ENCODE measurements at regions not wholly inside any gene's neighbourhood (a gene's known extent, or its start where the extent isn't known, plus 50 kb on each side); places are given as distances from the start of the nearest gene placed in this dataset.

DNA sequence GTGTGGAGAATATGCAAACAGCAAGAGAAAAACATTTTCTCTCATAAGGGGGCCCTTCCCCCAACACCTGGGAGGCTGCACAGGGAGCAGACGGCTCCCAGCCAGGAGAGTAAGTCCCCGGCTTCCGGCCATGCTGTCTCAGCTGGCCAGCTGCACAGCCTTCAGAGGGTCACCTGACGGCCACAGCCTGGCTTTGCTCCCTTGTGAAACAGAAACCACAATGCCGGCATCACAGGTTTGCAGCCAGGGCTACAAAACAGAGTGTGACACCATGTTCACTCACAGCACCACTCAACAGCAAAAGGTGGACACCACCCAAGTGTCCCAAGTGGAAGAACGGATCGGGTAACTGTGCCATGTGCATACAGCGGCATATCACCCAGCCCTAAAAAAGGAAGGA, 86.9 kb upstream of the GPC1 start:
- no peak overlapping the region for H4K8ac ChIP-seq (ENCODE audit: low read depth, low read length)
- no peaks in the 10 kb centered on the region for H3K79me1 ChIP-seq (ENCODE audit: low read length)
- no peaks in the 10 kb centered on the region for H3K79me2 ChIP-seq (ENCODE audit: control insufficient read depth, insufficient read depth, low read length, poor library complexity)
- H3K14ac ChIP-seq (ENCODE audit: low read length), result no peak overlapping the region
- no peak overlapping the region for H3K27ac ChIP-seq (ENCODE audit: low read depth, low read length)
- H2AFZ ChIP-seq (ENCODE audit: insufficient read depth, low read length, poor library complexity), result no peak overlapping the region
- no peak overlapping the region for H3K4me2 ChIP-seq (ENCODE audit: low read length)
- no peak for DNase-seq
- no peak overlapping the region for H3K9ac ChIP-seq (ENCODE audit: low read length)
- no peak overlapping the region for H2AK5ac ChIP-seq (ENCODE audit: low read length)
- no peak overlapping the region for H3K23ac ChIP-seq (ENCODE audit: low read length)
- H2BK12ac ChIP-seq (ENCODE audit: low read length), result no peak overlapping the region
- no peak overlapping the region for H3K4me3 ChIP-seq (ENCODE audit: low read depth, low read length)
- no peaks in the 10 kb centered on the region for H3K4me1 ChIP-seq (ENCODE audit: control insufficient read depth in 1 of 2, insufficient read depth in 2 of 2, low read length in 2 of 2)
- H3K9me3 ChIP-seq (ENCODE audit: insufficient read depth, low read depth, low read length), result peaks cover 21% of the 10 kb centered on the region
- H3K4ac ChIP-seq (ENCODE audit: low read depth, low read length), result no peak overlapping the region
- no peak overlapping the region for H2BK5ac ChIP-seq (ENCODE audit: low read depth, low read length, poor library complexity)
- no peaks in the 10 kb centered on the region for H3K27me3 ChIP-seq (ENCODE audit: insufficient read depth, low read length)
- no peak overlapping the region for H3K18ac ChIP-seq (ENCODE audit: low read length)
- no peak overlapping the region for H4K91ac ChIP-seq (ENCODE audit: low read depth, low read length)
- no CpG with 5 or more reads among the region's 8 CpGs for WGBS (ENCODE audit: extremely low coverage, insufficient coverage, insufficient read length)
- no peak overlapping the region for H2BK120ac ChIP-seq (ENCODE audit: insufficient read depth, low read length, poor library complexity)
- no peaks in the 10 kb centered on the region for H3K36me3 ChIP-seq (ENCODE audit: control insufficient read depth in 1 of 2, insufficient read depth in 2 of 2, low read length in 2 of 2)
- no peak overlapping the region for H4K12ac ChIP-seq (ENCODE audit: low read depth, low read length)

DNA sequence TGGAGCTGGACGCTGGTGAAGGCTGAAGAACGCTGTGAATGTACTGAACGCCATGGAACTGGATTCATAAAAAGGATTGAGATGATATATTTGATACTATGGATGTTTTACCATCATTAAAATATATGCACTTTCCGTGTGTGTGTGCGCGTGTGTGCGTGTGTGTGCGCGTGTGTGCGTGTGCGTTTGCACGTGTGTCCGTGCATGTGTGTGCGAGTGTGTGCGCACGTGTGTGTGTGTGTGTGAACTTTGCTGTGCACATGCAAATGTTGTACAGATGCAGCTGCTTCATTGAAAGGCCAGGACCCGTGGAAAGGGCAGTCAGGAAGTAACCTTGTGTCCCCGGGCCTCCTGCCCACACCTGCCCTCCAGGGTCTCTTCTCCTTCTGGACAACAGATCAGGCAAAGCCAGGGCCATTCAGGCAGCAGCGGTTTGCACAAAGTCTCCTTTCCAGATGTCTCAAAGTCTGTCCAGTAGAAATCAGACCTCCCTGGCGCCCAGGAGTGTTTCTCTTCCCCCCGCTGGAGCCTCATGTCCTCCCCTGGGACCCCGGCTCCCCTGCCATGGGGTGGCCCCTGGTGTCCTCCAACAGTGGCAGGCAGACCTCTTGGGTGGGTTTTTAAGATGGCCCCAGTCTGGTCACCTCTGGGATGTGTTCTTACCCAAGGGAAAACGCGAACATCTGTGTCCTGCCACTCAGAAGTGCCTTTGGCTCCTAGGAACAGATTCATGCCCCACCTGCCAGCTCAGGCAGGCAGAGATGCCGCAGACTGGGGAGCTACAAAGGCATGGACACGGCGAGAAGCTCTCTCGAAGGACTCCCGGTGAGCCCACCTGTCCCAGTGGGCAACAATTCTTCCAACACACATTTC, 86.1 kb upstream of the GPC1 start:
- Histone ChIP-seq H3K4me3 (ENCODE audit: low read depth, low read length) (no peak overlapping the region), H3K4me1 (ENCODE audit: control insufficient read depth in 1 of 2, insufficient read depth in 2 of 2, low read length in 2 of 2) (no peaks in the 10 kb centered on the region), H2BK120ac (ENCODE audit: insufficient read depth, low read length, poor library complexity) (no peak overlapping the region), H3K27me3 (ENCODE audit: insufficient read depth, low read length) (no peaks in the 10 kb centered on the region), H3K4ac (ENCODE audit: low read depth, low read length) (no peak overlapping the region), H3K4me2 (ENCODE audit: low read length) (no peak overlapping the region), H2BK5ac (ENCODE audit: low read depth, low read length, poor library complexity) (no peak overlapping the region), H3K79me2 (ENCODE audit: control insufficient read depth, insufficient read depth, low read length, poor library complexity) (no peaks in the 10 kb centered on the region), H3K27ac (ENCODE audit: low read depth, low read length) (no peak overlapping the region), H2AFZ (ENCODE audit: insufficient read depth, low read length, poor library complexity) (no peak overlapping the region), H3K36me3 (ENCODE audit: control insufficient read depth in 1 of 2, insufficient read depth in 2 of 2, low read length in 2 of 2) (no peaks in the 10 kb centered on the region), H3K9ac (ENCODE audit: low read length) (no peak overlapping the region), H2AK5ac (ENCODE audit: low read length) (no peak overlapping the region), H3K23ac (ENCODE audit: low read length) (no peak overlapping the region), H3K9me3 (ENCODE audit: insufficient read depth, low read depth, low read length) (peaks cover 21% of the 10 kb centered on the region), H4K91ac (ENCODE audit: low read depth, low read length) (no peak overlapping the region), H3K18ac (ENCODE audit: low read length) (no peak overlapping the region), H3K14ac (ENCODE audit: low read length) (no peak overlapping the region), H2BK12ac (ENCODE audit: low read length) (no peak overlapping the region), H3K79me1 (ENCODE audit: low read length) (no peaks in the 10 kb centered on the region), H4K12ac (ENCODE audit: low read depth, low read length) (no peak overlapping the region), H4K8ac (ENCODE audit: low read depth, low read length) (no peak overlapping the region)
- DNase-seq, result no peak
- no CpG with 5 or more reads among the region's 29 CpGs for WGBS (ENCODE audit: extremely low coverage, insufficient coverage, insufficient read length)

GRCh38 chr2:240350006-240350355, 85.5 kb upstream of the GPC1 start:
- H2AFZ ChIP-seq (ENCODE audit: insufficient read depth, low read length, poor library complexity), result no peak overlapping the region
- H3K23ac ChIP-seq (ENCODE audit: low read length), result no peak overlapping the region
- H3K27ac ChIP-seq (ENCODE audit: low read depth, low read length), result no peak overlapping the region
- no peak overlapping the region for H3K9ac ChIP-seq (ENCODE audit: low read length)
- DNase-seq, result no peak
- no CpG with 5 or more reads among the region's 8 CpGs for WGBS (ENCODE audit: extremely low coverage, insufficient coverage, insufficient read length)
- no peak overlapping the region for H3K18ac ChIP-seq (ENCODE audit: low read length)
- no peak overlapping the region for H2BK12ac ChIP-seq (ENCODE audit: low read length)
- no peaks in the 10 kb centered on the region for H3K27me3 ChIP-seq (ENCODE audit: insufficient read depth, low read length)
- no peak overlapping the region for H4K12ac ChIP-seq (ENCODE audit: low read depth, low read length)
- H3K4ac ChIP-seq (ENCODE audit: low read depth, low read length), result no peak overlapping the region
- H2BK120ac ChIP-seq (ENCODE audit: insufficient read depth, low read length, poor library complexity), result no peak overlapping the region
- H3K79me1 ChIP-seq (ENCODE audit: low read length), result no peaks in the 10 kb centered on the region
- no peak overlapping the region for H2BK5ac ChIP-seq (ENCODE audit: low read depth, low read length, poor library complexity)
- no peak overlapping the region for H4K8ac ChIP-seq (ENCODE audit: low read depth, low read length)
- H2AK5ac ChIP-seq (ENCODE audit: low read length), result no peak overlapping the region
- H3K79me2 ChIP-seq (ENCODE audit: control insufficient read depth, insufficient read depth, low read length, poor library complexity), result no peaks in the 10 kb centered on the region
- no peaks in the 10 kb centered on the region for H3K36me3 ChIP-seq (ENCODE audit: control insufficient read depth in 1 of 2, insufficient read depth in 2 of 2, low read length in 2 of 2)
- H3K4me2 ChIP-seq (ENCODE audit: low read length), result no peak overlapping the region
- H3K9me3 ChIP-seq (ENCODE audit: insufficient read depth, low read depth, low read length), result peaks cover 20% of the 10 kb centered on the region
- no peak overlapping the region for H3K14ac ChIP-seq (ENCODE audit: low read length)
- no peak overlapping the region for H3K4me3 ChIP-seq (ENCODE audit: low read depth, low read length)
- H3K4me1 ChIP-seq (ENCODE audit: control insufficient read depth in 1 of 2, insufficient read depth in 2 of 2, low read length in 2 of 2), result no peaks in the 10 kb centered on the region
- no peak overlapping the region for H4K91ac ChIP-seq (ENCODE audit: low read depth, low read length)

- H3K4ac ChIP-seq (ENCODE audit: low read depth, low read length), result no peak overlapping the region
- no peak overlapping the region for H3K14ac ChIP-seq (ENCODE audit: low read length)
- no peak overlapping the region for H3K23ac ChIP-seq (ENCODE audit: low read length)
- WGBS (ENCODE audit: extremely low coverage, insufficient coverage, insufficient read length), result no CpG with 5 or more reads among the region's 15 CpGs
- H3K9ac ChIP-seq (ENCODE audit: low read length), result no peak overlapping the region
- no peak overlapping the region for H3K27ac ChIP-seq (ENCODE audit: low read depth, low read length)
- H4K91ac ChIP-seq (ENCODE audit: low read depth, low read length), result no peak overlapping the region
- H4K12ac ChIP-seq (ENCODE audit: low read depth, low read length), result no peak overlapping the region
- no peaks in the 10 kb centered on the region for H3K27me3 ChIP-seq (ENCODE audit: insufficient read depth, low read length)
- H2AFZ ChIP-seq (ENCODE audit: insufficient read depth, low read length, poor library complexity), result no peak overlapping the region
- no peak for DNase-seq
- H2BK12ac ChIP-seq (ENCODE audit: low read length), result no peak overlapping the region
- no peak overlapping the region for H2BK120ac ChIP-seq (ENCODE audit: insufficient read depth, low read length, poor library complexity)
- no peak overlapping the region for H2AK5ac ChIP-seq (ENCODE audit: low read length)
- H3K36me3 ChIP-seq (ENCODE audit: control insufficient read depth in 1 of 2, insufficient read depth in 2 of 2, low read length in 2 of 2), result no peaks in the 10 kb centered on the region
- H2BK5ac ChIP-seq (ENCODE audit: low read depth, low read length, poor library complexity), result no peak overlapping the region
- H3K4me3 ChIP-seq (ENCODE audit: low read depth, low read length), result no peak overlapping the region
- H3K9me3 ChIP-seq (ENCODE audit: insufficient read depth, low read depth, low read length), result peaks cover 15% of the 10 kb centered on the region
- H3K4me2 ChIP-seq (ENCODE audit: low read length), result no peak overlapping the region
- H3K4me1 ChIP-seq (ENCODE audit: control insufficient read depth in 1 of 2, insufficient read depth in 2 of 2, low read length in 2 of 2), result peaks cover 0 to 1% of the 10 kb centered on the region in 2 experiments
- no peak overlapping the region for H3K18ac ChIP-seq (ENCODE audit: low read length)
- H4K8ac ChIP-seq (ENCODE audit: low read depth, low read length), result no peak overlapping the region
- no peaks in the 10 kb centered on the region for H3K79me1 ChIP-seq (ENCODE audit: low read length)
- H3K79me2 ChIP-seq (ENCODE audit: control insufficient read depth, insufficient read depth, low read length, poor library complexity), result no peaks in the 10 kb centered on the region
These were observed 84.8 kb upstream of the GPC1 start for GRCh38 chr2:240350696-240351087.
